H1 (cell line): ENCODE measurements at regions not wholly inside any gene's neighbourhood (a gene's known extent, or its start where the extent isn't known, plus 50 kb on each side); places are given as distances from the start of the nearest gene placed in this dataset.

Source experiments
- CREB1 ChIP-seq: IDR thresholded peaks from 2 replicates; pipeline ENCODE4 v1.6.1; 2012; ENCODE audit warnings: inconsistent platforms
- HDAC6 ChIP-seq: IDR thresholded peaks from one replicate; pipeline ENCODE4 v1.7.1; 2012; ENCODE audit warnings: low read depth, mild to moderate bottlenecking, inconsistent platforms, low read length, moderate library complexity
- JUN ChIP-seq: IDR thresholded peaks from 2 replicates; pipeline ENCODE4 v1.6.1; 2011; ENCODE audit warnings: low read depth, mild to moderate bottlenecking, improper control_type of control experiment, low read length
- KDM1A ChIP-seq: fragments of 200-600, 300-600 bp; sonication (generic); IDR thresholded peaks from 2 replicates; pipeline ENCODE4 v1.7.1; 2016; ENCODE audit warnings: mild to moderate bottlenecking, low read length, borderline replicate concordance
- PHF8 ChIP-seq: fragments of 200-600 bp; sonication (generic); conservative IDR thresholded peaks from 2 replicates; pipeline ENCODE4 v1.7.1; 2012; ENCODE audit warnings: low read depth, mild to moderate bottlenecking, inconsistent platforms, low read length, moderate library complexity
- POLR2A ChIP-seq, 2 experiments: IDR thresholded peaks; 1 replicate in 1 of 2; 2 replicates in 1 of 2; pipeline ENCODE4 v1.6.1; 2011; ENCODE audit warnings: low read depth in 2 of 2, low read length in 2 of 2, mild to moderate bottlenecking in 2 of 2; ENCODE audit errors: control extremely low read depth in 1 of 2
- POU5F1 ChIP-seq: IDR thresholded peaks from 2 replicates; pipeline ENCODE4 v1.6.1; 2011; ENCODE audit warnings: low read depth, mild to moderate bottlenecking, low read length, moderate library complexity
- SIN3A ChIP-seq, 2 experiments: IDR thresholded peaks in 1 of 2; conservative IDR thresholded peaks in 1 of 2; 2 replicates each; pipeline ENCODE4 v1.6.1; 2011 to 2012; ENCODE audit warnings: low read length in 2 of 2, improper control_type of control experiment in 1 of 2, low read depth in 1 of 2, mild to moderate bottlenecking in 1 of 2
- SIX5 ChIP-seq: IDR thresholded peaks from 2 replicates; pipeline ENCODE4 v1.6.1; 2011; ENCODE audit warnings: mild to moderate bottlenecking, low read depth, low read length
- SRF ChIP-seq: IDR thresholded peaks from 2 replicates; pipeline ENCODE4 v1.6.1; 2011; ENCODE audit warnings: mild to moderate bottlenecking, low read depth, low read length, moderate library complexity

DNA sequence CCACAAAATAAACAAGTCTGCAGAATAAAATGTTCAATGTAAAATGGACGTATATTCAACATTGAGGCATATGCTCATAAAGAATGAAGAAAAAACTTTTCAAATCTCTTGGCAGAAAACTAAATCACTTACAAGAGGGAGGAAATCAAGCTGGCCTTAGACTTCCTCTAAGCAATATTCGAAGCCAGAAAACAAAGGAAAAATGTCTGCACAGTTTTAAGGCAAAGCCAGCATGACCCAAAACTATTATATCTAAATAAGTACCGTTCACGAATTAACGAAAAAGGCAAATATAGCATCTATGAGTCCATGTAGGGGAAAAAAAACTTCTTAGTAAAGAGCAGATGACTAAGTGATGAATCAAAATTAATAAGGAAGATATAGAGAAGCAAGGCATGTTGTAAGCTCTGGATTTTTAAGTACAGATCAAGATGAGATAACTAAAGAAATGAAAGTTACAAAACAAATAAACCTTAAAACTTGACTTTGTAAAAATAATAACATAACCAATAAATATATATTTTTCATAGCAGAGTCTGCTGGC is 101.3 kb downstream of the KCNRG start (continued):
- TF ChIP-seq POU5F1, result no peak
- no peak for TF ChIP-seq POLR2A (IDR thresholded peaks at IDR 0.05; ENCODE audit: control extremely low read depth in 1 of 2, low read depth in 2 of 2, low read length in 2 of 2)
- TF ChIP-seq PHF8, result no peak
- no peak for TF ChIP-seq SRF
- TF ChIP-seq SIX5, result no peak
- TF ChIP-seq CREB1, result no peak
- no peak for TF ChIP-seq SIN3A (conservative IDR thresholded peaks at IDR 0.05 in 1 of 2, IDR thresholded peaks at IDR 0.05 in 1 of 2; ENCODE audit: low read depth in 1 of 2, low read length in 2 of 2)
- TF ChIP-seq HDAC6, result no peak
- no peak for TF ChIP-seq KDM1A
- TF ChIP-seq JUN, result no peak
